Memory B cell (primary cell): ENCODE measurements at regions not wholly inside any gene's neighbourhood (a gene's known extent, or its start where the extent isn't known, plus 50 kb on each side); places are given as distances from the start of the nearest gene placed in this dataset.

Experiments used
- ATAC-seq: fragments of 150-1000 bp; cut with Tn5 transposase; 2 replicates; pipeline ENCODE4 v1.10.0; 2021; ENCODE audit warnings: low read depth, mild to moderate bottlenecking, moderate library complexity
- DNase-seq, 2 donors: peaks; one replicate each; pipeline ENCODE4 v3.0.0; 2022; ENCODE audit warnings: low spot score in 2 of 2
- H3K27ac Mint-ChIP-seq: one replicate; pipeline ENCODE4 v1.8.0; 2022; ENCODE audit warnings: mild to moderate bottlenecking, moderate library complexity, mixed read lengths
- H3K27me3 Mint-ChIP-seq: one replicate; pipeline ENCODE4 v1.8.0; 2022; ENCODE audit warnings: mixed read lengths
- H3K36me3 Mint-ChIP-seq: one replicate; pipeline ENCODE4 v1.8.0; 2022; ENCODE audit warnings: mild to moderate bottlenecking, mixed read lengths
- H3K4me1 Mint-ChIP-seq: one replicate; pipeline ENCODE4 v1.8.0; 2022; ENCODE audit warnings: mixed read lengths
- H3K4me3 Mint-ChIP-seq: one replicate; pipeline ENCODE4 v1.8.0; 2022; ENCODE audit warnings: mild to moderate bottlenecking, moderate library complexity, mixed read lengths
- H3K9me3 Mint-ChIP-seq: one replicate; pipeline ENCODE4 v1.8.0; 2022; ENCODE audit warnings: mixed read lengths

GRCh38 chr9:642014-642413 is 199.5 kb upstream of the DMRT1 start:
- Mint-ChIP-seq H3K36me3 (no peaks in the 10 kb centered on the region), H3K27me3 (no peaks in the 10 kb centered on the region), H3K27ac (no peak overlapping the region), H3K9me3 (no peaks in the 10 kb centered on the region), H3K4me1 (peaks cover 2% of the 10 kb centered on the region), H3K4me3 (no peak overlapping the region)
- DNase-seq: no peak
- no peak for ATAC-seq

DNA sequence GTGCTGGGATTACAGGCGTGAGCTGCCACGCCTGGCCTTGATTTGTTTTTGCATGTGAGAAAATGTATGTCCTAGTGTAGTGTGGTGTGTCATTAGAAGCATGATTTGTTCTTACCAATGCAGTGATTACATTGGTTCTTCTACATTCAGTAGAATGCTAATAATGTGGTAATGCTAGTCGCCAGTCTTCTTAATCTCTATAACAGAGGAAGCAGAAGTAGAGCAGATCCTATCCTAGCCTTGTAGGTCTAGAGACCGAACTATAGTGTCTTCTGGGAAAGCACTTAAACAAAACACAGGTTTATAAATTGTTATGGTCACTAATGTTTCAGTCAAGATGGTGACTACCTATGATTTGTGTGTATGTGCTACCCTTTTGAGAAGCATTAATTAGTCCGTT is 197.5 kb upstream of the DMRT1 start:
- H3K4me3 Mint-ChIP-seq: no peak overlapping the region
- ATAC-seq (no peak), DNase-seq (no peak)
- H3K27me3 Mint-ChIP-seq: no peaks in the 10 kb centered on the region
- no peak overlapping the region for H3K27ac Mint-ChIP-seq
- H3K9me3 Mint-ChIP-seq: no peaks in the 10 kb centered on the region
- H3K4me1 Mint-ChIP-seq: peaks cover 2% of the 10 kb centered on the region
- H3K36me3 Mint-ChIP-seq: no peaks in the 10 kb centered on the region

- no peak for DNase-seq
- H3K27me3 Mint-ChIP-seq: no peaks in the 10 kb centered on the region
- peaks cover 17% of the 10 kb centered on the region for H3K4me1 Mint-ChIP-seq
- no peaks in the 10 kb centered on the region for H3K36me3 Mint-ChIP-seq
- no peak for ATAC-seq
- H3K27ac Mint-ChIP-seq: no peak overlapping the region
- H3K4me3 Mint-ChIP-seq: no peak overlapping the region
- H3K9me3 Mint-ChIP-seq: no peaks in the 10 kb centered on the region
Observed at GRCh38 chr9:647522-647921, 194.0 kb upstream of the DMRT1 start.

GRCh38 chr9:649128-650074 is 192.1 kb upstream of the DMRT1 start:
- Mint-ChIP-seq H3K4me3 (no peak overlapping the region), H3K27me3 (no peaks in the 10 kb centered on the region), H3K27ac (peak overlapping the region; percentile 77), H3K36me3 (no peaks in the 10 kb centered on the region), H3K4me1 (peaks cover 23% of the 10 kb centered on the region), H3K9me3 (no peaks in the 10 kb centered on the region)
- ATAC-seq: peak; percentile 45
- DNase-seq: no peak

GRCh38 chr9:650362-650761 is 191.1 kb upstream of the DMRT1 start:
- Mint-ChIP-seq H3K4me1 (peaks cover 26% of the 10 kb centered on the region), H3K9me3 (no peaks in the 10 kb centered on the region), H3K27ac (peak overlapping the region; percentile 77), H3K36me3 (no peaks in the 10 kb centered on the region), H3K4me3 (peak overlapping the region; percentile 77), H3K27me3 (no peaks in the 10 kb centered on the region)
- peak; percentile 74 for ATAC-seq
- DNase-seq: no peak

DNA sequence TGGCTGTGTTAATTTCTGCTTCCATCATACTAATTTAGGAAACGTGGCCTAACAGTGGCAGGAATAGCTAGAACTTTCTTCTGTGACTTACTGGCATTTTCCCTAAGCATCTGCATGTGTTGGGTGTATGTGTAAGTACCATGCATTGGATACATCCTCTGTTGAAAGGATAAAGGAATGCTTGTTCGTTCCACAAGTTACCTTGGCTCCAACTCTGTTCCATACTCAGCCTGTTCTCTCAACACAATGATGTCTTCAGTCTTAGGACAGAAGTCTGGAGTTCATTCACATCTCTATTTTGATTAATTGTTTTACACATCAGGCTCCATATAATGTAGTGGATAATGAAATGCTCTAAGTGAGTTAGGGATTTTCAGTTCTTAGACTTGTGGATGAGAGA is 190.1 kb upstream of the DMRT1 start:
- no peak for DNase-seq

GRCh38 chr9:652914-653313 is 188.6 kb upstream of the DMRT1 start:
- Mint-ChIP-seq H3K4me3 (no peak overlapping the region), H3K4me1 (peaks cover 43% of the 10 kb centered on the region), H3K27me3 (no peaks in the 10 kb centered on the region), H3K27ac (no peak overlapping the region), H3K36me3 (no peaks in the 10 kb centered on the region), H3K9me3 (no peaks in the 10 kb centered on the region)
- DNase-seq: no peak
- ATAC-seq: no peak

More for the DNA sequence above, 190.1 kb upstream of the DMRT1 start:
- Mint-ChIP-seq H3K9me3 (no peaks in the 10 kb centered on the region), H3K36me3 (no peaks in the 10 kb centered on the region), H3K27me3 (no peaks in the 10 kb centered on the region), H3K4me3 (no peak overlapping the region), H3K27ac (no peak overlapping the region), H3K4me1 (peaks cover 31% of the 10 kb centered on the region)
- no peak for ATAC-seq

GRCh38 chr9:653421-653820 is 188.1 kb upstream of the DMRT1 start:
- no peak overlapping the region for H3K27ac Mint-ChIP-seq
- peaks cover 43% of the 10 kb centered on the region for H3K4me1 Mint-ChIP-seq
- no peaks in the 10 kb centered on the region for H3K36me3 Mint-ChIP-seq
- ATAC-seq (no peak), DNase-seq (no peak)
- H3K9me3 Mint-ChIP-seq: no peaks in the 10 kb centered on the region
- H3K4me3 Mint-ChIP-seq: no peak overlapping the region
- no peaks in the 10 kb centered on the region for H3K27me3 Mint-ChIP-seq

DNA sequence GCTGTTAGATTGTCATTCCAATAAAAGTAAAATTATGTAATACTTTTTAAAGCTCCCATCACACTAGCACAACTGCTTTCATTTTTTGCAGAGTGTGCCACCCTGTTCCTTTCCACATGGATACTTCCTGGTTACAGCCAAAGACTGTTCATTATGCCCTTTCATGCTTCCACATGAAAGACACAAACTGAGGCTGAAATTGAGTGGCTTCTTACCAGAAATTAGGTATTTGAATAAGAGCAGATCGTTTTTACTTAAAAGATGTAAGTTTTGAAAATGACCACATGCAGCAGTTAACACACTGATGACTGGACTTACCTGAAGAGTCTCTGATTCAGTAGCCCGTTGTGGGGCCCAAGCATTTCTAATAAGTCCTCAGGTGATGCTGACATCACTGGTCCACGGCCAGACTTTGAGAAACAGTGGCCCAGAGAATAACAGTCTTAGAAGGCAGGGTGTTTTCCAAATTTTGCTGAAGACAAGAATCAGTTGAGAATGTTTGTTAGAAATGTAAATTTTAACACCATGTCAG is 187.6 kb upstream of the DMRT1 start:
- Mint-ChIP-seq H3K9me3 (no peaks in the 10 kb centered on the region), H3K4me1 (peaks cover 43% of the 10 kb centered on the region), H3K27ac (no peak overlapping the region), H3K27me3 (no peaks in the 10 kb centered on the region), H3K4me3 (no peak overlapping the region), H3K36me3 (no peaks in the 10 kb centered on the region)
- DNase-seq (no peak), ATAC-seq (no peak)

DNA sequence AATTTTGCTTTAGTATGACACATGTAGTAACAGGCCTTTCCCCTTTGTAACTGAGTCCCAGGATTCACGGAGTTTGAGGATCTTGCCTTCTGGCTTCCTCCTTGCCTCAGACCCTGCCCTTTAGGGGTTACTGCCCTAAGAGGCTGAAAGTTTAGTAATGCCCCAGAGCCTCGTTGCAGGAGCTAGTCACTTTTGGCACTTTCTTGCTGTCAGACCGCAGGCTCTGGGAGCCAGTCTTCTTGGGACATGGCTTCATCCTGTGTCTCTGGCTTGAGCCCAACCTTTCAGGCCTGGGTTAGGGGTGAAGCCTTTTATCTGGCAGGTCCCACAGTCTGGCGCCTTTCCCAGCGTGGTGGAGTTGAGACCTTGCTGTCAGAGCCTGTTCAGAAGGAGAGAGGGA is 185.6 kb upstream of the DMRT1 start:
- Mint-ChIP-seq H3K27ac (peak overlapping the region; percentile 93), H3K4me1 (peaks cover 29% of the 10 kb centered on the region)
- ATAC-seq: no peak

DNA sequence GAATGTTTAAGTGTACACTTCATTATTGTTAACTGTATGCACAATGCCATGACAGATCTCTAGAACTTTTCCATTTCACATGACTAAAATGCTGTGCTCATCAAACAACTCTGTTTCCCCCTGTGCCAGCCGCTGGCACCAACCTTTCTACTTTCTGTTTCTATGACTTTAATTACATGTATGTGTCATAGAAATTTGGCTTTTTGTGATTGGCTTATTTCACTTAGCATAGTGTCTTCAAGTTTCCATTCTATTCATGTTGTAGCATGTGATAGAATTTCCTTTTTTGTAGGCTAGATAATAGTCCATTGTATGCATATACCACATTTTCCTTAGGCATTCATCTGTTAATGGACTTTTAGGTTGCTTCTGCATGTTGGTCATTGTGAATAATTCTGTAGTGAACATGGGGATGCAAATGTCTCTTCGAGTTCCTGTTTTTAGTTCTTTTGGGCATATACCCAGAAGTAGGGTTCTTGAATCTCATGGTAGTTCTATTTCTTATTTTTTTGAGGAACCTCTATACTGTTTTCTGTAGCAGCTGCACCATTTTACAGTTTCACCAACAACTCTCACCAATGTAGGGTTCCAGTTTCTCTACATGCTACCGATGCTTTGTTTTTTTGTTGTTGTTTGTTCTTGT is 184.4 kb upstream of the DMRT1 start:
- Mint-ChIP-seq H3K4me3 (peak overlapping the region; percentile 59), H3K9me3 (no peaks in the 10 kb centered on the region), H3K4me1 (peaks cover 29% of the 10 kb centered on the region), H3K27me3 (no peaks in the 10 kb centered on the region), H3K36me3 (peaks cover 2% of the 10 kb centered on the region), H3K27ac (peak overlapping the region; percentile 93)
- no peak for DNase-seq
- peak; percentile 89 for ATAC-seq

More for the DNA sequence above, 185.6 kb upstream of the DMRT1 start:
- no peaks in the 10 kb centered on the region for H3K27me3 Mint-ChIP-seq
- H3K4me3 Mint-ChIP-seq: no peak overlapping the region
- no peaks in the 10 kb centered on the region for H3K36me3 Mint-ChIP-seq
- H3K9me3 Mint-ChIP-seq: no peaks in the 10 kb centered on the region
- DNase-seq: no peak

DNA sequence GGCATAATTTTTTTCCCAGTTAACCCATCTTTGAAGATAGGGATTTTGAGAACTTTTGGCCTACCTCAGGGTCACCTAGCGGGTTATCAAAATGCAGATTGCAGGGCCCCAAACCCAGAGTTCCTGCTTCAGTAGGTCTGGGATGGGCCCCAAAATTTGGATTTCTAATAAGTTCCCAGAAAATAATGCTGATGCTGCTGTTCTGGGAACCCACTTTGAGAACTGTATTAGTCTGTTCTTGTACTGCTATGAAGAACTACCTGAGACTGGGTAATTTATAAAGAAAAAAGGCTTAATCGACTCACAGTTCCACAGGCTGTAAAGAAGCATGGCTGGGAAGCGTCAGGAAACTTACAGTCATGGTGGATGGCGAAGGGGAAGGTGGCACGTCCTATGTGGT is 182.2 kb upstream of the DMRT1 start:
- H3K27me3 Mint-ChIP-seq: no peaks in the 10 kb centered on the region
- no peak overlapping the region for H3K4me3 Mint-ChIP-seq
- no peak for DNase-seq
- H3K36me3 Mint-ChIP-seq: peaks cover 5% of the 10 kb centered on the region
- H3K9me3 Mint-ChIP-seq: no peaks in the 10 kb centered on the region
- H3K27ac Mint-ChIP-seq: no peak overlapping the region
- ATAC-seq: no peak
- H3K4me1 Mint-ChIP-seq: peaks cover 20% of the 10 kb centered on the region

DNA sequence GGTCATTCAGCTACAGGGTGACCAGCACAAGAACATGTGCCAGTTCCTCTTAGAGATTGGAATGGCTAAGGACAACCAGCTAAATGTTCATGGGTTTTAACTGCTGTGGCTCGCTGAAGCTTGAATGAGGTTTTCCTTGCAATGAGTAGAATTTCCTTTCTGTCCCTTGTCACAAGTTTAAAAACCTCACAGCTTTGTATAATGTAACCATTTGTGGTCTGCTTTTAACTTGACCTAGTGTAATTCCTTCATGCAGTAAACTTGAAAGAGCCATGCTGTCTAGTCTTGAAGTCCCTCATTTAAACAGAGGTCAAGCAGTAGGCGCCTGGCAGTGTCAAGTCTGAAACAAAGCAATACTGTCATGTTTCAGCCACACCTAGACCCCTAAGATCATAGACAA is 181.3 kb upstream of the DMRT1 start:
- ATAC-seq (no peak), DNase-seq (no peak)
- Mint-ChIP-seq H3K27ac (no peak overlapping the region), H3K4me1 (peaks cover 16% of the 10 kb centered on the region), H3K36me3 (peaks cover 5% of the 10 kb centered on the region), H3K9me3 (no peaks in the 10 kb centered on the region), H3K27me3 (no peaks in the 10 kb centered on the region), H3K4me3 (no peak overlapping the region)

DNA sequence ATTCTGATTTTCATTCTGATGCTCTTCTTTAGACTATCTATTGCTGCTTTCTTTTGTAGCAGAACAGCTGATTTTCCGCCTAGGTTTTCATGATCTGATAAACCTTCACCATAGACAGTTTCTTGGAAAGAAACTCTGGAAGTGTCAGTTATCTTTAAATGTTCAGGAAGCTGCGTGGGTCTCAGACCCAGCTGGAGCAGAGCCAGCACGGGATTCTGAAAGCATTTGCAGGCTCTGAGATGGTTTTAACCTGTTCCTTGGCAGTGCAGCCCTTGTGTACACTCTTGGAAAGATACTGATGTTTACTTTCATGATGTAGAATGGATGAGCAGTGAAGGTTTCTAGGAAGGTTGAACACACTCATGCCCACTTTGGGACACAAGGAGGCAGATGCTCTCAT is 178.0 kb upstream of the DMRT1 start:
- ATAC-seq: no peak
- Mint-ChIP-seq H3K9me3 (peaks cover 5% of the 10 kb centered on the region), H3K4me3 (no peak overlapping the region), H3K36me3 (peaks cover 11% of the 10 kb centered on the region), H3K27me3 (no peaks in the 10 kb centered on the region), H3K4me1 (no peaks in the 10 kb centered on the region), H3K27ac (no peak overlapping the region)
- no peak for DNase-seq
